Stomach (tissue), 8 donors: ENCODE measurements at regions not wholly inside any gene's neighbourhood (a gene's known extent, or its start where the extent isn't known, plus 50 kb on each side); places are given as distances from the start of the nearest gene placed in this dataset.

ENCODE experiments used
- DNase-seq, 2 donors: peaks; one replicate each; pipeline versions ENCODE4 v3.0.0 to v3.0.0-alpha.2; 2013 to 2019
- H3K27ac ChIP-seq, 5 donors: fragments of 200-600 bp in 4 of 5; sonication (generic) in 4 of 5; one replicate each; pipeline ENCODE4 v1.5.1; 2013 to 2019; ENCODE audit warnings: mild to moderate bottlenecking in 1 of 5, moderate library complexity in 1 of 5
- H3K27me3 ChIP-seq, 3 donors: fragments of 200-600 bp; sonication (generic); one replicate each; pipeline ENCODE4 v1.5.1; 2017 to 2019; ENCODE audit warnings: mixed run types in 1 of 3
- H3K36me3 ChIP-seq, 4 donors: fragments of 200-600 bp; sonication (generic); 1 replicate in 3 of 4; 2 replicates in 1 of 4; pipeline ENCODE4 v1.5.1; 2016 to 2019
- H3K4me1 ChIP-seq, 4 donors: fragments of 200-600 bp; sonication (generic); one replicate each; pipeline ENCODE4 v1.5.1; 2016 to 2019
- H3K4me3 ChIP-seq, 4 donors: fragments of 200-600 bp; sonication (generic) in 3 of 4; one replicate each; pipeline ENCODE4 v1.5.1; 2016 to 2019; ENCODE audit warnings: mild to moderate bottlenecking in 1 of 4
- H3K9me3 ChIP-seq, 4 donors: fragments of 200-600 bp; sonication (generic); one replicate each; pipeline ENCODE4 v1.5.1; 2016 to 2019
- EP300 ChIP-seq: sonication (generic); formaldehyde crosslinking; IDR thresholded peaks from one replicate; pipeline ENCODE4 v1.6.1; 2017; ENCODE audit warnings: antibody characterized with exemption
- POLR2A ChIP-seq, 4 donors: fragments of 450-650 bp; IDR thresholded peaks; one replicate each; pipeline ENCODE4 v1.6.1; 2016; ENCODE audit warnings: antibody characterized with exemption in 4 of 4, control low read depth in 2 of 4, mild to moderate bottlenecking in 1 of 4, moderate library complexity in 1 of 4
- POLR2AphosphoS5 ChIP-seq, 3 donors: sonication (generic); formaldehyde crosslinking; IDR thresholded peaks; one replicate each; pipeline ENCODE4 v1.6.1; 2016; ENCODE audit warnings: antibody characterized with exemption in 3 of 3
- WGBS, 5 donors: extraction: QIAGEN DNeasy Blood & Tissue Kit in 3 of 5; methylation state at CpG; one replicate each; pipeline versions ENCODE4 v1.1.5 to v1.1.7; 2013 to 2018; 5-methylcytosine and 5-hydroxymethylcytosine counted together
- intact Hi-C: fragments of 100-400 bp; cut with DNase I; formaldehyde crosslinking; loops from one replicate; pipeline ENCODE4 v1.15.1; 2023; ENCODE audit warnings: low total_unique reads
- TF ChIP-seq, protein P1 (sequence below), 7 experiments: fragments of 450-650 bp in 4 of 7; fragments of 200-600 bp in 3 of 7; sonication (generic) in 3 of 7; IDR thresholded peaks; one replicate each; pipeline ENCODE4 v1.5.1; 2016 to 2019; ENCODE audit warnings: antibody characterized with exemption in 7 of 7, control low read depth in 2 of 7, mild to moderate bottlenecking in 1 of 7
- donor health status: healthy with polysubstance abuse.
- donor health status: Bipolar disorder and iron deficiency.
- donor health status: healthy.

DNA sequence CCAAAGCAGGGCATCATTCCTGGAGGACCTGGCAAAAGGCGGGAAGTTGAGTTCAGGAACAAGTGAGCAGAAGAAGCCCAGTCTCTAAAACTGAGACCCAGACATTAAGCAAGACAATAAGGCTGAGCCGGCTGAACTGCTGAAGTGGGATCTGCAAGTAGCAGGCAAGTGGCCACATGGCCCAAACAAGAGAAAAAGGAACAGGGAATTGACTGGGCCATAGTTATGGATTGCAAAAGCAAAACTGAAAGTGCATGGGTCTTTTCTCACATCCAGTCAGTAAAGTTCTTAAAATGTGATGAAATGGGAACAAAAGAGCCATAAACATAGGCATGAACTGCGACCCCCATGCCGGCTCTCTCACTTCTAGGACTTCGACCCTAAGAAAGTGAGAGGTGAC is 101.2 kb downstream of the SCN11A start:
- no peaks in the 10 kb centered on the region for H3K4me1 ChIP-seq
- no peak overlapping the region for H3K27ac ChIP-seq
- peaks cover 0 to 4% (median 0%) of the 10 kb centered on the region in 3 donors for H3K27me3 ChIP-seq
- H3K4me3 ChIP-seq: no peak overlapping the region
- TF ChIP-seq, protein P1, sequence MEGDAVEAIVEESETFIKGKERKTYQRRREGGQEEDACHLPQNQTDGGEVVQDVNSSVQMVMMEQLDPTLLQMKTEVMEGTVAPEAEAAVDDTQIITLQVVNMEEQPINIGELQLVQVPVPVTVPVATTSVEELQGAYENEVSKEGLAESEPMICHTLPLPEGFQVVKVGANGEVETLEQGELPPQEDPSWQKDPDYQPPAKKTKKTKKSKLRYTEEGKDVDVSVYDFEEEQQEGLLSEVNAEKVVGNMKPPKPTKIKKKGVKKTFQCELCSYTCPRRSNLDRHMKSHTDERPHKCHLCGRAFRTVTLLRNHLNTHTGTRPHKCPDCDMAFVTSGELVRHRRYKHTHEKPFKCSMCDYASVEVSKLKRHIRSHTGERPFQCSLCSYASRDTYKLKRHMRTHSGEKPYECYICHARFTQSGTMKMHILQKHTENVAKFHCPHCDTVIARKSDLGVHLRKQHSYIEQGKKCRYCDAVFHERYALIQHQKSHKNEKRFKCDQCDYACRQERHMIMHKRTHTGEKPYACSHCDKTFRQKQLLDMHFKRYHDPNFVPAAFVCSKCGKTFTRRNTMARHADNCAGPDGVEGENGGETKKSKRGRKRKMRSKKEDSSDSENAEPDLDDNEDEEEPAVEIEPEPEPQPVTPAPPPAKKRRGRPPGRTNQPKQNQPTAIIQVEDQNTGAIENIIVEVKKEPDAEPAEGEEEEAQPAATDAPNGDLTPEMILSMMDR (IDR thresholded peaks at IDR 0.05): no peak
- TF ChIP-seq EP300 (no peak), POLR2AphosphoS5 (IDR thresholded peaks at IDR 0.05) (no peak), POLR2A (IDR thresholded peaks at IDR 0.05) (no peak)
- no peaks in the 10 kb centered on the region for H3K36me3 ChIP-seq
- H3K9me3 ChIP-seq: no peaks in the 10 kb centered on the region
- intact Hi-C loops: no loop called here
- DNase-seq: no peak
- 78 to 94% (median 88%) methylated on average over 5 of the region's 5 CpGs for WGBS, 5 donors

DNA sequence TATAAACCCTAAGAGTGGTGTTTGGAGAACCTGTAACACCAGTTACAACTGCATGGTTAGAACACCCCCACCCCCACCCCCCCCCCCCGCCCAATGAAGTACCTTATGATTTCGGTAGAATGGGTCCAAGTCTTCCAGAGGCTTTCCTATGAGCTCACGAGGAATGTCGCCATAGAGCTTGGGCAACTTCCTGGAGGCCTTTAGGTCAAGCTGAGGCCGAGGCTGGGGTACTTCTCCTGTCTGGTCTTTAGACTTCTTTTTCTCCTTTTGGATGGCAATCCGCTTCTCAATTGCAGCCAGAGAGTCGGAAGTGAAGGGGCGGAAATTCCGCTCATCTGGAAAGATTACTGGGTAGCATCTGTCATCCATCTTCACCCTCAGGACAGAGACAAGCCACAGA is 101.8 kb downstream of the SCN11A start:
- no peaks in the 10 kb centered on the region for H3K9me3 ChIP-seq
- H3K27me3 ChIP-seq: peaks cover 0 to 4% (median 0%) of the 10 kb centered on the region in 3 donors
- no peaks in the 10 kb centered on the region for H3K4me1 ChIP-seq
- no peak for DNase-seq
- H3K36me3 ChIP-seq: no peaks in the 10 kb centered on the region
- TF ChIP-seq POLR2AphosphoS5 (IDR thresholded peaks at IDR 0.05): no peak
- TF ChIP-seq, protein P1 (IDR thresholded peaks at IDR 0.05): no peak
- no peak for TF ChIP-seq POLR2A (IDR thresholded peaks at IDR 0.05)
- no peak for TF ChIP-seq EP300
- no peak overlapping the region for H3K27ac ChIP-seq
- WGBS, 5 donors: 83 to 91% (median 86%) methylated on average over 9 of the region's 9 CpGs
- intact Hi-C loops: no loop called here
- H3K4me3 ChIP-seq: no peak overlapping the region

DNA sequence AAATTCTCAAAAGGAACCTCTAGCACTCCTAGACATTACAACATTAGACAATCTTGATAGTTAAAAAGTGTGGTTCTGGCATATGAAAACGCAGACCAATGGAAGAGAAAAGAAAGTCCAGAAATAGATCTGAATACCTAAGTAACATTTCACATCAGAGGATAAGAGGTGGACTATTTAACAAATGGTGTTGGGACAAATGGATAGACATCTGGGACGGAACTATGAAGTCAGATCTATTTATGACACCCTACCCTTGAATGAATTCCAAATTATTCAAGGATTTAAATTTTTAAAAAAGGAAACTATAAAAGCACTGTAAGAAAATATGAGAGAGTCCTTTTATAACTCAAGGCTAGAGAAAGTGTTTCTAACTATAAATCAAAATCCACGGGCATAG is 111.3 kb downstream of the SCN11A start:
- H3K36me3 ChIP-seq: no peaks in the 10 kb centered on the region
- TF ChIP-seq EP300: no peak
- TF ChIP-seq POLR2A (IDR thresholded peaks at IDR 0.05): no peak
- no peak for TF ChIP-seq POLR2AphosphoS5 (IDR thresholded peaks at IDR 0.05)
- H3K4me3 ChIP-seq: no peak overlapping the region
- WGBS, 5 donors: 75 to 85% (median 80%) methylated on average over 3 of the region's 3 CpGs
- no peak overlapping the region for H3K27ac ChIP-seq
- H3K27me3 ChIP-seq: no peaks in the 10 kb centered on the region
- intact Hi-C loops: no loop called here
- no peak for DNase-seq
- no peaks in the 10 kb centered on the region for H3K4me1 ChIP-seq
- no peaks in the 10 kb centered on the region for H3K9me3 ChIP-seq

DNA sequence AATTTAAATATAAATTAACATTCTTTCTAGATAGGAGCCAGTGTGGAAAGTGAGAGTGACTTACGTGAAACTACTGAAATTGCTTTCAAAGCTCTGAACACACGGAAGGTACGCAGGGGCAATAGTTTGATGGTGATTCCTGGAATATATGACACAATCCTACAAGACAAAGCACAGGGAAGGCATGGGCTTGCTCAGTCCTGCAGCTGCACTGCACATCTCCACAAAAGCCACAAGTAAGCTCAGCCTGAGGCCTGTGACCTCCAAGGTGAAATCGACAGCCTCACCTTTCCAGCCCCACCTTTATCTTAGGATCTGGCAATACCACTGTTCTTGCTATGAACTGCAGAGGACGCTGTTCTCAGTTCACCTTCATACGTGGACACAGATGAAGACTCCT is 109.3 kb upstream of the SCN10A start:
- H3K27me3 ChIP-seq: no peaks in the 10 kb centered on the region
- H3K36me3 ChIP-seq: no peaks in the 10 kb centered on the region
- intact Hi-C loops: no loop called here
- no peaks in the 10 kb centered on the region for H3K4me1 ChIP-seq
- TF ChIP-seq, protein P1 (IDR thresholded peaks at IDR 0.05): no peak
- TF ChIP-seq POLR2A (IDR thresholded peaks at IDR 0.05): no peak
- TF ChIP-seq POLR2AphosphoS5 (IDR thresholded peaks at IDR 0.05): no peak
- no peak for TF ChIP-seq EP300
- H3K4me3 ChIP-seq: no peak overlapping the region
- no peak overlapping the region for H3K27ac ChIP-seq
- H3K9me3 ChIP-seq: no peaks in the 10 kb centered on the region
- no peak for DNase-seq
- WGBS, 5 donors: 71 to 74% (median 72%) methylated on average over 6 of the region's 6 CpGs

DNA sequence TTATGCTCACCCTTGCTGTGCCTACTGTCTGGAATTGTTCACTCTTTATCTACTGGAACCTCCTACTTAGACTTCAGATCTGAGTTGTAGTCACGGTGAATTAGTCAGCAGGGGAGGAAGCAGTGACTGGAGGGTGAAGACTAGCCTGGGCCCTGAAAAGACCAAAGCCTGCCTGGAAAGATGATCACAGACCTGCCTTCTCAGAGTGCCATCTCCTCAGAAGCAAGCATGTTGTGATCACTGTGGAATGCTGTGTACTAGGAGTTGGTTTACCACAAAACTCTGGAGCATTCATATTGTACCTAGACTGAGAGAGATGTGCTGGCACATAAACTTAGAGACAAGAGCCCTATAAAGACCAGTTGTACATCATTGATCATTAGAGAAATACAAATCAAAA is 100.7 kb upstream of the SCN10A start:
- Histone ChIP-seq H3K27me3 (no peaks in the 10 kb centered on the region), H3K4me1 (no peaks in the 10 kb centered on the region), H3K27ac (no peak overlapping the region), H3K4me3 (no peak overlapping the region), H3K9me3 (peaks cover 0 to 5% (median 0%) of the 10 kb centered on the region in 4 donors), H3K36me3 (no peaks in the 10 kb centered on the region)
- DNase-seq: no peak
- 76 to 100% (median 85%) methylated on average over 1 of the region's 1 CpG for WGBS, 5 donors
- intact Hi-C loops: no loop called here
- no peak for TF ChIP-seq EP300
- TF ChIP-seq POLR2AphosphoS5 (IDR thresholded peaks at IDR 0.05): no peak
- TF ChIP-seq, protein P1 (IDR thresholded peaks at IDR 0.05): no peak
- TF ChIP-seq POLR2A (IDR thresholded peaks at IDR 0.05): no peak
